ENCODE measurements at regions not wholly inside any gene's neighbourhood (a gene's known extent, or its start where the extent isn't known, plus 50 kb on each side); places are given as distances from the start of the nearest gene placed in this dataset.
"Not testable (repeated sequence)": the region's sequence is repeated elsewhere in the genome, so short reads cannot be mapped to it uniquely, and the experiment has no call there.

GRCh38 chr4:112770114-112770513 is 133.2 kb downstream of the LARP7 start:
- intact Hi-C loops (cut with micrococcal nuclease) = no loop called here

GRCh38 chr4:112775801-112776200 is 138.9 kb downstream of the LARP7 start:
- intact Hi-C loops (cut with micrococcal nuclease) = no loop called here

GRCh38 chr4:112776535-112776934 is 139.6 kb downstream of the LARP7 start:
- intact Hi-C loops (cut with micrococcal nuclease) = no loop called here

- intact Hi-C loops (cut with micrococcal nuclease) = no loop called here
Measured at GRCh38 chr4:112778520-112778919, 141.6 kb downstream of the LARP7 start.

- intact Hi-C loops (cut with micrococcal nuclease) = no loop called here
Measured at GRCh38 chr4:112793033-112793432, 156.1 kb downstream of the LARP7 start.

GRCh38 chr4:112800001-112800400 is 163.1 kb downstream of the LARP7 start:
- intact Hi-C loops (cut with micrococcal nuclease) = no loop called here

- intact Hi-C loops (cut with micrococcal nuclease) = no loop called here
Measured at GRCh38 chr4:112801341-112801740, 164.4 kb downstream of the LARP7 start.

GRCh38 chr4:112802780-112803179 is 165.8 kb downstream of the LARP7 start:
- intact Hi-C loops (cut with micrococcal nuclease) = no loop called here

GRCh38 chr4:112807083-112807482 is 170.1 kb downstream of the LARP7 start:
- intact Hi-C loops (cut with micrococcal nuclease) = no loop called here

- intact Hi-C loops (cut with micrococcal nuclease) = no loop called here
Measured at GRCh38 chr4:112808001-112808400, 171.1 kb downstream of the LARP7 start.

- intact Hi-C loops (cut with micrococcal nuclease) = no loop called here
Measured at GRCh38 chr4:112813790-112814189, 176.8 kb downstream of the LARP7 start.

GRCh38 chr4:112817933-112818593 is 181.1 kb downstream of the LARP7 start:
- intact Hi-C loops (cut with micrococcal nuclease) = loop anchor here (1.0 to 5.0 kb wide), 2 partner anchors 181 to 531 kb away; partner anchors contain the start of genes LARP7 and TIFA

- intact Hi-C loops (cut with micrococcal nuclease) = loop anchor here (1.0 to 5.0 kb wide), 2 partner anchors 181 to 531 kb away; partner anchors contain the start of genes LARP7 and TIFA
Measured at GRCh38 chr4:112818594-112818965, 181.6 kb downstream of the LARP7 start.

GRCh38 chr4:112819729-112820128 is 182.8 kb downstream of the LARP7 start:
- intact Hi-C loops (cut with micrococcal nuclease) = loop anchor here (5.0 kb wide), 1 partner anchor 532 kb away; the partner anchor contains the start of gene TIFA

- intact Hi-C loops (cut with micrococcal nuclease) = no loop called here
Measured at GRCh38 chr4:112823156-112823555, 186.2 kb downstream of the LARP7 start.

- intact Hi-C loops (cut with micrococcal nuclease) = no loop called here
Measured at GRCh38 chr4:112823606-112824005, 186.7 kb downstream of the LARP7 start.

- intact Hi-C loops (cut with micrococcal nuclease) = no loop called here
Measured at GRCh38 chr4:112830753-112831386, 193.9 kb downstream of the LARP7 start.

GRCh38 chr4:112832493-112832892 is 195.6 kb downstream of the LARP7 start:
- intact Hi-C loops (cut with micrococcal nuclease) = no loop called here

GRCh38 chr4:112836895-112837294 is 200.0 kb downstream of the LARP7 start:
- intact Hi-C loops (cut with micrococcal nuclease) = no loop called here

GRCh38 chr4:112838015-112838414 is 201.1 kb downstream of the LARP7 start:
- intact Hi-C loops (cut with micrococcal nuclease) = not testable (repeated sequence)

GRCh38 chr4:112840061-112840460 is 203.1 kb downstream of the LARP7 start:
- intact Hi-C loops (cut with micrococcal nuclease) = no loop called here

GRCh38 chr4:112840619-112841018 is 203.7 kb downstream of the LARP7 start:
- intact Hi-C loops (cut with micrococcal nuclease) = no loop called here

- intact Hi-C loops (cut with micrococcal nuclease) = no loop called here
Measured at GRCh38 chr4:112842513-112842912, 205.6 kb downstream of the LARP7 start.

Data from T-helper 1 cell treated with Interleukin-12 subunit alpha and Interleukin-12 subunit beta and Interleukin-4 antibody, amounts not matched to agents 30 ng/mL and 1 ng/mL, for 36 hours (primary cell).